Karpas-422 (cell line): ENCODE measurements at regions not wholly inside any gene's neighbourhood (a gene's known extent, or its start where the extent isn't known, plus 50 kb on each side); places are given as distances from the start of the nearest gene placed in this dataset.

Experiments used
- DNase-seq: peaks from one replicate; pipeline ENCODE4 v3.0.0-alpha.2; 2015
- H2AFZ ChIP-seq: fragments of 200-600 bp; sonication (generic); 2 replicates; pipeline ENCODE4 v1.6.1; 2014; ENCODE audit warnings: antibody characterized with exemption, low read length, mixed read lengths
- H3K27ac ChIP-seq: fragments of 200-600 bp; sonication (generic); 2 replicates; pipeline ENCODE4 v1.5.1; 2014; ENCODE audit warnings: mild to moderate bottlenecking, low read length, moderate library complexity
- H3K27me3 ChIP-seq: fragments of 200-600 bp; sonication (generic); 2 replicates; pipeline ENCODE4 v1.6.1; 2014; ENCODE audit warnings: low read length, mixed read lengths
- H3K36me3 ChIP-seq: fragments of 200-600 bp; sonication (generic); 2 replicates; pipeline ENCODE4 v1.6.1; 2014; ENCODE audit warnings: low read length, mixed read lengths; ENCODE audit not compliant: insufficient read depth
- H3K4me1 ChIP-seq: fragments of 200-600 bp; sonication (generic); 2 replicates; pipeline ENCODE4 v1.6.1; 2014; ENCODE audit warnings: mild to moderate bottlenecking, low read length, mixed read lengths
- H3K4me2 ChIP-seq: fragments of 200-600 bp; sonication (generic); 2 replicates; pipeline ENCODE4 v1.6.1; 2014; ENCODE audit warnings: low read length, low read depth, mild to moderate bottlenecking; ENCODE audit not compliant: poor library complexity, severe bottlenecking
- H3K4me3 ChIP-seq: fragments of 200-600 bp; sonication (generic); 2 replicates; pipeline ENCODE4 v1.5.1; 2014; ENCODE audit warnings: mild to moderate bottlenecking, antibody characterized with exemption, low read length, mixed read lengths
- H3K79me2 ChIP-seq: fragments of 200-600 bp; sonication (generic); 2 replicates; pipeline ENCODE4 v1.6.1; 2014; ENCODE audit warnings: mild to moderate bottlenecking, low read length, mixed read lengths
- H3K9ac ChIP-seq: fragments of 200-600 bp; sonication (generic); 2 replicates; pipeline ENCODE4 v1.6.0; 2014; ENCODE audit warnings: low read length
- H3K9me2 ChIP-seq: fragments of 200-600 bp; sonication (generic), shearing (Covaris generic); replicated peaks from 2 replicates; pipeline ENCODE4 v1.6.0; 2014; ENCODE audit warnings: mild to moderate bottlenecking, low read length, moderate library complexity; ENCODE audit not compliant: insufficient read depth
- H3K9me3 ChIP-seq: fragments of 300-700, 200-600 bp; sonication (generic); 2 replicates; pipeline ENCODE4 v1.6.1; 2014; ENCODE audit warnings: low read length, mixed read lengths
- H4K20me1 ChIP-seq: fragments of 200-600 bp; sonication (generic); 2 replicates; pipeline ENCODE4 v1.6.1; 2014; ENCODE audit warnings: mild to moderate bottlenecking, antibody characterized with exemption, low read length, low read depth; ENCODE audit not compliant: insufficient read depth

- no peaks in the 10 kb centered on the region for H3K36me3 ChIP-seq
- DNase-seq: no peak
- no peak overlapping the region for H2AFZ ChIP-seq
- no peaks in the 10 kb centered on the region for H3K9me2 ChIP-seq
- H3K27ac ChIP-seq: no peak overlapping the region
- no peak overlapping the region for H3K4me3 ChIP-seq
- no peak overlapping the region for H3K4me2 ChIP-seq
- H4K20me1 ChIP-seq: no peaks in the 10 kb centered on the region
- no peaks in the 10 kb centered on the region for H3K4me1 ChIP-seq
- H3K9ac ChIP-seq: no peak overlapping the region
- H3K79me2 ChIP-seq: no peaks in the 10 kb centered on the region
- H3K27me3 ChIP-seq: no peaks in the 10 kb centered on the region
- H3K9me3 ChIP-seq: peaks cover 22% of the 10 kb centered on the region
These were observed 233.8 kb upstream of the FBXL7 start for GRCh38 chr5:15266229-15266628.

DNA sequence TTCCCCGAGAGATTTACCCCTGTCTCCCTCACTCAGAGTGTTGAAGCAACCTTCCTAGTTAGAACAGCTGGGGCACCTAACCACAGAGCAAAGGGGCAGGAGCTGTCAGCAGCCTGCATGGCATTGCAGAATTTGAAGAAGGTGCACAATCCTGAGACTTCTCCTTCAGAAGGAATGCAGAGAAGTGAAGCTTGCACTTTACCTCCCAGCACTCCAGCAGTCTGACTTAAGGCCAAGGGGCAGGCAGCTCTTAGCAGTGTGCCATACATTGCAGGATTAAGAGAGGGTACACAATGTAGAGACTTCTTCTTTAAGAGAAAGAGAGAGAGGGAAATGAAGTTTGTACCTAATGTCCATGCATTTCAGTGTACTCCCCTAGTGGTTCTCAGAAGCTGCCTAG lies 236.0 kb upstream of the FBXL7 start:
- Histone ChIP-seq H3K4me2 (no peak overlapping the region), H3K79me2 (no peaks in the 10 kb centered on the region), H3K27me3 (no peaks in the 10 kb centered on the region), H3K27ac (no peak overlapping the region), H3K4me3 (no peak overlapping the region), H3K4me1 (no peaks in the 10 kb centered on the region), H2AFZ (no peak overlapping the region), H3K36me3 (no peaks in the 10 kb centered on the region), H3K9me3 (peaks cover 23% of the 10 kb centered on the region), H4K20me1 (no peaks in the 10 kb centered on the region), H3K9me2 (no peaks in the 10 kb centered on the region), H3K9ac (no peak overlapping the region)
- DNase-seq: no peak

GRCh38 chr5:15263406-15263805 lies 236.6 kb upstream of the FBXL7 start:
- Histone ChIP-seq H3K4me3 (no peak overlapping the region), H3K9me2 (no peaks in the 10 kb centered on the region), H3K9me3 (peaks cover 24% of the 10 kb centered on the region), H3K4me1 (no peaks in the 10 kb centered on the region), H3K27ac (no peak overlapping the region), H3K27me3 (no peaks in the 10 kb centered on the region), H3K36me3 (no peaks in the 10 kb centered on the region), H4K20me1 (no peaks in the 10 kb centered on the region), H3K79me2 (no peaks in the 10 kb centered on the region), H3K4me2 (no peak overlapping the region), H2AFZ (no peak overlapping the region), H3K9ac (no peak overlapping the region)
- DNase-seq: no peak

- Histone ChIP-seq H3K9me3 (peaks cover 26% of the 10 kb centered on the region), H4K20me1 (no peaks in the 10 kb centered on the region), H3K36me3 (no peaks in the 10 kb centered on the region), H3K4me3 (no peak overlapping the region), H3K4me1 (no peaks in the 10 kb centered on the region), H3K9me2 (no peaks in the 10 kb centered on the region), H2AFZ (no peak overlapping the region), H3K4me2 (no peak overlapping the region), H3K27me3 (no peaks in the 10 kb centered on the region), H3K79me2 (no peaks in the 10 kb centered on the region), H3K9ac (no peak overlapping the region), H3K27ac (no peak overlapping the region)
- no peak for DNase-seq
These were observed 238.5 kb upstream of the FBXL7 start for GRCh38 chr5:15261269-15261995.

DNA sequence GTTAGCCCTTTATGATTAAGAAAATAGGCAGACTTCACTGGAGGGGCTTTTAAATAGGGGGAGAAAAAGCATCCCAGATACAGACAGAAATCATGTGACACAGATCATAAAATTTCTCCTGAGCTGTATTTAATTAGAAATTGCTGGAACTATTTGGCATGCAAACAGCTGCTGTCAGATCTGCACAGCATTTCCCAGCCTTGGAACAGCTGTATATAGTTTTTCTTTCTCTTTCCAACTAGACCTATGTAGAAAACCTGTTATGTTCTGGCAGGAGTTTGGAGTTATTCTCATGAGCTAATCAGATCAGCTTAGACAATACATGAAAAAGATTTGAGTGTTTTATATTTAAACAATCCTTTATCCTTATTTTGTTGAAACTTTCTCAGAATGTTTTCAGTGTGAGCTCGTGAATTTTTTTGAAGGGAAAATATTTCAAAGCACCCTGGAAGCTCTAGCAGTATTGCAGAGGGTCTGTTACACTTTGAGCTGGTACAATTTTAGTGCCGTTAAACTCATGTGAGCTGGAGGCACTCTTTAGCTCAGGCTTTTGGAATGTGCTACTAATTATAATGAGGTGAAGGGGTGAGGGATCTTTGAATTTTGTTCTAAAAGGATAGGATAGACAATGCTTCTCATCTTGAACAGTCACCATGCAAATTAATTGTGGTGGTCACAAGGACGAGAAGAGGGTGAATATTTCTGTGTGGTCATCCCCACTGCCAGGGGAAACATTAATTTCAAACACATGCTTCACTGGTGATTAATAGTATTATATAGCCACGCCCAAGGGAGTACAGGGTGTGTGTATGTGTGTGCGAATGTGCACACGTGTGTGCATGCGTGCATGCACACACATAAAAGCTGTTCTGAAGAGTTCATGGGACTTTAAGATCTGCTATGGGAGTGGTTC lies 239.4 kb upstream of the FBXL7 start:
- Histone ChIP-seq H2AFZ (no peak overlapping the region), H3K9me3 (peaks cover 26% of the 10 kb centered on the region), H3K4me3 (no peak overlapping the region), H3K4me1 (no peaks in the 10 kb centered on the region), H4K20me1 (no peaks in the 10 kb centered on the region), H3K9me2 (no peaks in the 10 kb centered on the region), H3K27ac (no peak overlapping the region), H3K36me3 (no peaks in the 10 kb centered on the region), H3K79me2 (no peaks in the 10 kb centered on the region), H3K27me3 (no peaks in the 10 kb centered on the region), H3K9ac (no peak overlapping the region), H3K4me2 (no peak overlapping the region)
- DNase-seq: no peak

DNA sequence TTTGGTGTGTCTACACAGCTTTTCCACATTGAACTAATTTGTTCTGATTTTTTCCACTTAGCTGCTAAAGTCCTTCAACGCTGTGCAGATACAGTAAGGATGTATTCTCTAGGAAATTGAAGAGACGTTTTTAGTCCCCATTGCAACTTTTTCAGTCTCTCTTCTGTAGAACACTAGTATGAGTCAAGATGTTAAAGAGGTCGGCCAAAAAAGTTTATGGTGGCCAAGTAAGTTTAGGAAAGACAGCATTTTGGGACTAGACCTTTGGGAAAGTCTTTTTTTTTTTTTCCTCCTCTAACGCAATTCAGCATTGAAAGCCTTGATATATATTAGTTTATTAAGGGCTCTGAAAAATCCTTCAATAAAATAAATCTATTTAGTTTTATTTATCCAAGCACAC lies 243.5 kb upstream of the FBXL7 start:
- H3K4me2 ChIP-seq: no peak overlapping the region
- H3K27ac ChIP-seq: no peak overlapping the region
- no peaks in the 10 kb centered on the region for H3K4me1 ChIP-seq
- peaks cover 30% of the 10 kb centered on the region for H3K9me3 ChIP-seq
- no peaks in the 10 kb centered on the region for H3K36me3 ChIP-seq
- no peak overlapping the region for H3K9ac ChIP-seq
- H3K4me3 ChIP-seq: no peak overlapping the region
- no peaks in the 10 kb centered on the region for H3K79me2 ChIP-seq
- no peaks in the 10 kb centered on the region for H4K20me1 ChIP-seq
- no peaks in the 10 kb centered on the region for H3K9me2 ChIP-seq
- H2AFZ ChIP-seq: no peak overlapping the region
- DNase-seq: no peak
- H3K27me3 ChIP-seq: no peaks in the 10 kb centered on the region

- Histone ChIP-seq H4K20me1 (no peaks in the 10 kb centered on the region), H3K4me1 (no peaks in the 10 kb centered on the region), H3K36me3 (no peaks in the 10 kb centered on the region), H3K27me3 (no peaks in the 10 kb centered on the region), H2AFZ (no peak overlapping the region), H3K9me2 (no peaks in the 10 kb centered on the region), H3K79me2 (no peaks in the 10 kb centered on the region), H3K4me3 (no peak overlapping the region), H3K9ac (no peak overlapping the region), H3K4me2 (no peak overlapping the region), H3K9me3 (peaks cover 37% of the 10 kb centered on the region), H3K27ac (no peak overlapping the region)
- DNase-seq: no peak
These were observed 244.4 kb upstream of the FBXL7 start for GRCh38 chr5:15255576-15255975.

GRCh38 chr5:15254607-15255006 lies 245.4 kb upstream of the FBXL7 start:
- Histone ChIP-seq H3K4me2 (no peak overlapping the region), H3K4me1 (no peaks in the 10 kb centered on the region), H3K79me2 (no peaks in the 10 kb centered on the region), H4K20me1 (no peaks in the 10 kb centered on the region), H3K9ac (no peak overlapping the region), H3K9me3 (peaks cover 35% of the 10 kb centered on the region), H2AFZ (no peak overlapping the region), H3K36me3 (no peaks in the 10 kb centered on the region), H3K27ac (no peak overlapping the region), H3K4me3 (no peak overlapping the region), H3K9me2 (no peaks in the 10 kb centered on the region), H3K27me3 (no peaks in the 10 kb centered on the region)
- no peak for DNase-seq
